ENCODE measurements at regions not wholly inside any gene's neighbourhood (a gene's known extent, or its start where the extent isn't known, plus 50 kb on each side); places are given as distances from the start of the nearest gene placed in this dataset.

DNA sequence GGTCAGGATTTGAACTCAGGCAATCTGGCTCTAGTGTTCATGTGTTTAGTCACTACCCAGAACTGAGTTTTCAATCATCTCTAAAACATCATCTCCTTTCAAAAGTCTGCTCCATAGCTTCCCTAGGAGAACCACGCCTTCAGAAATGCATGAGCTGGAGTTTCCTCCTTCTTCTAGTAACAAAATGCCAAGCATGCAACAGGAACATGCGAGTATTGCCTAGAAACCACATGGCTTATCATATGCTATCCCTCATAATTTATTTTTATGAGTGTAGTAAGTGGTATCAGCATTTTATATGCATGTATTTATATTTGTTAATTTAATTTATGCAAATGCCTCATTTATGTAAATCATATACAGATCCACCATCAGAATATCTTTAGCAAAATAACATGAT lies 170.9 kb downstream of the RAB11FIP2 start:
- H3K27me3 ChIP-seq: no peaks in the 10 kb centered on the region
- intact Hi-C loops (cut with DNase I; ENCODE audit: low total_unique reads): no loop called here
- H3K9me3 ChIP-seq: no peaks in the 10 kb centered on the region
- H3K4me1 ChIP-seq: no peaks in the 10 kb centered on the region
- no peak overlapping the region for H3K27ac ChIP-seq
- DNase-seq: no peak
- no peak overlapping the region for H3K4me3 ChIP-seq
- H3K36me3 ChIP-seq: no peaks in the 10 kb centered on the region
- TF ChIP-seq, protein P1, sequence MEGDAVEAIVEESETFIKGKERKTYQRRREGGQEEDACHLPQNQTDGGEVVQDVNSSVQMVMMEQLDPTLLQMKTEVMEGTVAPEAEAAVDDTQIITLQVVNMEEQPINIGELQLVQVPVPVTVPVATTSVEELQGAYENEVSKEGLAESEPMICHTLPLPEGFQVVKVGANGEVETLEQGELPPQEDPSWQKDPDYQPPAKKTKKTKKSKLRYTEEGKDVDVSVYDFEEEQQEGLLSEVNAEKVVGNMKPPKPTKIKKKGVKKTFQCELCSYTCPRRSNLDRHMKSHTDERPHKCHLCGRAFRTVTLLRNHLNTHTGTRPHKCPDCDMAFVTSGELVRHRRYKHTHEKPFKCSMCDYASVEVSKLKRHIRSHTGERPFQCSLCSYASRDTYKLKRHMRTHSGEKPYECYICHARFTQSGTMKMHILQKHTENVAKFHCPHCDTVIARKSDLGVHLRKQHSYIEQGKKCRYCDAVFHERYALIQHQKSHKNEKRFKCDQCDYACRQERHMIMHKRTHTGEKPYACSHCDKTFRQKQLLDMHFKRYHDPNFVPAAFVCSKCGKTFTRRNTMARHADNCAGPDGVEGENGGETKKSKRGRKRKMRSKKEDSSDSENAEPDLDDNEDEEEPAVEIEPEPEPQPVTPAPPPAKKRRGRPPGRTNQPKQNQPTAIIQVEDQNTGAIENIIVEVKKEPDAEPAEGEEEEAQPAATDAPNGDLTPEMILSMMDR (IDR thresholded peaks at IDR 0.05): no peak

DNA sequence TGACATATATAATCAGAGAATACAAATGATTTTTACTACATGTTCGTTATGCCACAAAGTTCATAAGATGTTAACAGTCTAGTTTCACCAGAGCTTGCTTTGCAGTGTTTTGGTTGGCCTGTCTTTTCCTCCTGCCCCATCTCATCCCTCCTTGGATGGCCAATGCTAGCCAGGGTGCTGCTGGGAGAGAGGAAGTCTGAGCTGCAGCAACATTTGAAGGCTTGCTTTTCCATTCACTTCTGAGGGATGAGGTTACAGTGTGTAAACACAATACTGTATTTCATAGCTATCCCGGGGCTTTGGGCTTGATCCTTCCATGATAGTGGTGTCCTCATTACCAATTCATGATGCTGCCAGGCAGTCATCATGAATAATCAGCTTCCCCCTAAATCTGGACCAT lies 170.5 kb downstream of the RAB11FIP2 start:
- no peak for DNase-seq
- H3K4me1 ChIP-seq: no peaks in the 10 kb centered on the region
- TF ChIP-seq, protein P1 (IDR thresholded peaks at IDR 0.05): no peak
- intact Hi-C loops (cut with DNase I; ENCODE audit: low total_unique reads): no loop called here
- H3K4me3 ChIP-seq: no peak overlapping the region
- no peaks in the 10 kb centered on the region for H3K9me3 ChIP-seq
- H3K27me3 ChIP-seq: no peaks in the 10 kb centered on the region
- no peaks in the 10 kb centered on the region for H3K36me3 ChIP-seq
- H3K27ac ChIP-seq: no peak overlapping the region

DNA sequence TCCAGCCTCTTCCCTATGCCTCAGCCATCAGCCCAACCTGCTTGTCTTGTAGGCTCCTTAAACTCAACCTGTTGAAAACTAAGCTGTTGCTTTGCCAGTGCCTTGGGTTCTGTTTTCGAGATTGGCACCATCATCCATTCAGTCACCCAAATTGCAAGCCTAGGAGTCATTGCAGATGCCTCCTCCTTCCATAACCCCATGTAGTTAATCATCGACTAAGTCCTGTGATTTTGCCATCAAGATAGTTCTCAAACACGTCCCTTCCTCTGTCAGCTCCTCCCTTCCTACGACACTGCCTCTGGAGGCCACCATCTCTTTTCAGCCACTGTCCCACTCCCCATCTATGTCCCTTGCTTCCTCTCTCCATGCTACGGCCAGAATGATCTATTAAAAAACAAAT lies 168.1 kb downstream of the RAB11FIP2 start:
- no peak for DNase-seq
- Histone ChIP-seq H3K36me3 (no peaks in the 10 kb centered on the region), H3K4me1 (no peaks in the 10 kb centered on the region), H3K27me3 (no peaks in the 10 kb centered on the region), H3K9me3 (no peaks in the 10 kb centered on the region), H3K27ac (no peak overlapping the region), H3K4me3 (no peak overlapping the region)
- intact Hi-C loops (cut with DNase I; ENCODE audit: low total_unique reads): no loop called here
- TF ChIP-seq, protein P1 (IDR thresholded peaks at IDR 0.05): no peak

DNA sequence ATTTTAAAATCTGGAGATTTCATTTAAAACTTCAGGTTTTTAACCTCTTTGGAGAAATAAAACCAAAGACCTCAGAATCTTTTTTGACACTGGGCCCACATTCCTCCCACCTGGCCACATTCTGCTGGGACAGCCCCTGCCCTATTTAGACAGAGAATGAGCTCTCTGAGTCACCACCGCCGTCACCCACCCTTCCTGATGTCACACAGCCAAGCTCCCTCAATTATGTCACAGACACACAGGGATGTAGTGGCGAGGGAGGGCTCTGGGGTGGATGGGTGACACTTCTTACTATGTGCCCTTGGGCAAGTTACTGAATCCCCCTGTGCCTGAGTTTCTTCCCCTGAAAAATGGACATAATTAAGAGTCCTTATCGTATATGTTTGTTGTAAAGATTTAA lies 162.6 kb downstream of the RAB11FIP2 start:
- intact Hi-C loops (cut with DNase I; ENCODE audit: low total_unique reads): no loop called here

DNA sequence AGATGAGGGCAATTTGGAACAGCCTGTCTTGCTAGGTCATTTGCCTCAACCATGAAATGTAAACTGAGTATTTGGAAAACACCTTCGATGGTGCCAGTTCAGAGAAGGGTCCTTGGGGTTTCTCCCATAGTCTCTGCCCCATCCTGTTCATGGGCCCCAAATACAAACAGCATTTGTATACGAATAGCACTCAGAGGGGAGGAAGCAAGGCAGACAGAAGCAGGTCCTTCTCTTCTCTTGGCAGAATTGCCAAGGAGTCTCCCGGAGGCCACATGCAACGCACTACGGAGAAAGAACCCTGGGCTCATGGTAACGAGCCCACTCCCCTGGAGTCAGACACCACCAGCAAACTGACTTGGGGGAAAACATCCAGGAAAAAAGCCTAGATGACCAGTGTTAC lies 162.1 kb downstream of the RAB11FIP2 start:
- intact Hi-C loops (cut with DNase I; ENCODE audit: low total_unique reads): no loop called here

More for the DNA sequence above, 162.6 kb downstream of the RAB11FIP2 start:
- H3K27ac ChIP-seq: no peak overlapping the region
- H3K4me3 ChIP-seq: no peak overlapping the region
- no peak for DNase-seq
- no peaks in the 10 kb centered on the region for H3K9me3 ChIP-seq
- H3K36me3 ChIP-seq: no peaks in the 10 kb centered on the region
- no peaks in the 10 kb centered on the region for H3K27me3 ChIP-seq
- TF ChIP-seq, protein P1 (IDR thresholded peaks at IDR 0.05): no peak
- no peaks in the 10 kb centered on the region for H3K4me1 ChIP-seq

More for the DNA sequence above, 162.1 kb downstream of the RAB11FIP2 start:
- H3K9me3 ChIP-seq: no peaks in the 10 kb centered on the region
- no peak for DNase-seq
- H3K4me3 ChIP-seq: no peak overlapping the region
- no peaks in the 10 kb centered on the region for H3K36me3 ChIP-seq
- no peaks in the 10 kb centered on the region for H3K4me1 ChIP-seq
- TF ChIP-seq, protein P1 (IDR thresholded peaks at IDR 0.05): no peak
- H3K27ac ChIP-seq: no peak overlapping the region
- H3K27me3 ChIP-seq: no peaks in the 10 kb centered on the region
